HPDE6-E6E7 (cell line): ENCODE measurements at regions not wholly inside any gene's neighbourhood (a gene's known extent, or its start where the extent isn't known, plus 50 kb on each side); places are given as distances from the start of the nearest gene placed in this dataset.
"Not testable (repeated sequence)": the region's sequence is repeated elsewhere in the genome, so short reads cannot be mapped to it uniquely, and the experiment has no call there.

Experiments
- DNase-seq: peaks from one replicate; pipeline ENCODE4 v3.0.0; 2011; ENCODE audit warnings: missing footprints; ENCODE audit errors: extremely low spot score

DNA sequence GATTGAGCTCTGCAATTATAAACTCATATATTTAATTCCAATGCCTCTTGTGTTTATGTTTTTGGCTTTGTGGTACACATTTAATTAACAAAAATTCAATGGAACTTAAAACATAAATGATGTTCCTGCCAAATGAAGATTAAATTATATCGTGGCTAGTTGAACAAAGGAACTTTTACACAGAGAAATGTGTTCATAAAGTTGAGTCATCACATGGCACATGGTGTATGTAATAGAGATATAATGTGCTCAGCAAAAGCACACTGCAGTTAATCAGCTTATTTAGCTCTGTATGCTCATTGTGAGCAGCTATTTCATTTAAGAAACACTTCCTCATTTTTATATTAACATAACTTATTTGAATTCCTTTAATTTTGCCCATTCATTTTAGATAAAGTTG, 1295.6 kb upstream of the CITED2 start:
- no peak for DNase-seq

DNA sequence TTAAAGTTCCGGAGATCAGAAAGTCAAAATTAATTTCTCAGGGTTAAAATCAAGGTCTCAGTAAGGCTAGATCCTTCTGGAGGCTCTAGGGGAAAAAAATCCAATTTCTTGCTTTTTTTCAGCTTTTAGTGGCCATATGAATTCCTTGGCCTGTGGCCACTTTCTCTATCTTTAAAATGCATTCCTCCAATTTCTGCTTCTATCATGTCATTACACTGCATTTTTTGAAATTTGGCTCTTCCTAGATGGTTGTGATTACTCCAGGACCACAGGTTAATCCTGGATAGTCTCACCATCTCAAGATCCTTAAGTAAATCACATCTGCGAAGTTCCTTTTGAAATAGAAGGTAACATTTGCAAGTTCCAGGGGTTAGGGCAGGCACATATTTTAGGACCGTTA, 1294.9 kb upstream of the CITED2 start:
- no peak for DNase-seq

DNA sequence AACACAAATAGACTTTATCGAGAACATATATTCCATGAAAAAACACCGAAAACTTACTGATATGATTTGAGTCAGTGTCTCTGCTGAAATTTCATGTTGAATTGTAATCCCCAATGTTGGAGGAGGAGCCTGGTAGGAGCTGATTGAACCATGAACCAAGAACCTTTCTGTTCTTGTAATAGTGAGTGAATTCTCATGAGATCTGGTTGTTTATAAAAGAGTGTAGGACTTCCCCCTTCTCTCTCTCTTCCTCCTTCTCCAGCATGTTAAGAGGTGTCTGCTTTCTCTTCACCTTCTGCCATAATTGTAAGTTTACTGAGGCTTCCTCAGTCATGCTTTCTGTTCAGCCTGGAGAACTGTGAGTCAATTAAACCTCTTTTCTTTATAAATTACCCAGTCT, 1289.3 kb upstream of the CITED2 start:
- DNase-seq = no peak

DNA sequence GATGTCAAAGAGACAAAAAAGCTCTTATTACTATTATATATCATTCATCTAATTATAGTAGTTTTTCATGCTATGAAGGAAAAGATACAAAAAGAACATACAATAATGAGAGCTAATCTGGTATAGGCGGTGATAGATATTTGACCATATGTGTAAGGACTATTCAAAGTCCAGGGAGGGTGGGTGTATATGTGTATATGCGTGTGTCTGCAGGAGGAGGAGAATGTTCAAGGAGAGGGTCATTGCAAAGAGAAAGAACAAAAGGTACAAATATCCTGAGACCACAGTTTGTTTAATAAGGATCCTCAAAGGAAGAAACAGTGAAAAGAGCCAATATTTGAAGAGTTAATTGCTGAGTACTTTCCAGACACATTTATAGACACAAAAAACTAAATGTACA, 1288.6 kb upstream of the CITED2 start:
- DNase-seq = no peak

DNA sequence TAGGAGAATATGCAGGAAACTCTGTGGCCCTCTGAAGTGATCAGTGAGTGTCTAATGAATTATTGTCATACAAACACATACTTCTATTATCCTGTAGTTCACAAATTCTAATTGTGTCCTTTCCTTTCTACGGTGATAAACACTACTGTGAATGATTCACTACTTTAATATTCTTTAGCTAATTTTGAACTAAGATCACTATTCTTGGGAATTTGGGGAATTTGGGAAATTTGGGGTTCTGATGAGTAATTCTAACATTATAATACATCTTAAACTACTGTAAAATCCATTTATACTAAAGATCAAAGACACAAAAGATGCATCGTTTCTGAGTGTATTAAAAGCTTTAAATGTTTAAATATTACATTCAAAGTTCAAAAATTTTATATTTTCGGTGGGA, 1287.2 kb upstream of the CITED2 start:
- no peak for DNase-seq

DNA sequence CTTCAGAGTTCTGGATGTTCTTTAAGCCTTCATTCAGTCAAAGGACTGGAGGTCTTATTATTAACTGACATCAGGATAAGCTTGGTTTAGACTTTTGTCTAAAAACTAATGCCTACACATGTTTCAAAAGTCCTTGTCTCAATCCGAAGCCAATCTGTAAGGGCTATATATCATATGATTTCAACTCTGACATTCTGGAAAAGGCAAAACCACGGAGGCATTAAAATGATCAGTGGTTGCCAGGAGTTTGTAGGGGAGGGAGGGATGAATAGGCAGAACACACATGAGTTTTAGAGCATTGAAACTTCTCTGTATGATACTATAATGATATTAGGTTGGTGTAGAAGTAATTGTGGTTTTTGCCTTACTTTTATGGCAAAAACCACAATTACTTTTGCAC, 1285.8 kb upstream of the CITED2 start:
- no peak for DNase-seq

DNA sequence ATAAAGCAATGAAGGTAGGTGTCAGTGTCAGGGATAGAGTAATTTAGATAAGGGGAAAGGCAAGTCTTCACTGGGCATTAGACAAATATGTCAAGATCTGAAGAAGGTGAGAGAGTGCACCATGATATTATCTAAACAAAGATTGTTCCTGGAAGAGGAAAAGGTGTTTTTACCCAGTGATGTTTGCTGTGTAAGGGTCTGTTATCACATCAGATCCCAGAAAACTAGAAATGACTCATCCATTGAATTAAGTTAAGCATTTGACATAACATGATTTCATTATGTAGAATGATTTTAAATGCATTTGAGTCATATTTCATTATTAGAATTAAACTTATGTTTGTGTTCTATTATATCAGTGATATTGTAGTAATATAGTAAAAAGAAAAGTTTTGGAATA, 1279.5 kb upstream of the CITED2 start:
- DNase-seq = no peak

DNA sequence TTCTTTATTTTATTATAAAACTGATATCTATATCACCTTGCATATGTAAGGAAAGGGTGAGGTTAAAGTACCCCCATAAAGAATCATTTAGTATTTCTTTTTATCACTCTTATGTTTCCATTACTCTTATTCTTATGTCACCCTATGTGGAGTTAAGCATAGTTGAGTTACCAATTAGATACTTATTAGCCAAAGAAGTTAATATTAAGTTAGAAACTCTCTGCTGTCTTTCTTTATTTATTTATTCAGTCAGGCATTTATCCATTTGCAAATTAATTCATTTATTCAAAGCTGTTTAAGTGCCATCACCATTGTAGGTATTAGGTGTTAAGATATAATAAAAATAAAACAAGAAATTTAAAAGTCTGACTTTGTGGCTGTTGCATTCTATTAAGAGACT, 1279.1 kb upstream of the CITED2 start:
- DNase-seq = no peak

DNA sequence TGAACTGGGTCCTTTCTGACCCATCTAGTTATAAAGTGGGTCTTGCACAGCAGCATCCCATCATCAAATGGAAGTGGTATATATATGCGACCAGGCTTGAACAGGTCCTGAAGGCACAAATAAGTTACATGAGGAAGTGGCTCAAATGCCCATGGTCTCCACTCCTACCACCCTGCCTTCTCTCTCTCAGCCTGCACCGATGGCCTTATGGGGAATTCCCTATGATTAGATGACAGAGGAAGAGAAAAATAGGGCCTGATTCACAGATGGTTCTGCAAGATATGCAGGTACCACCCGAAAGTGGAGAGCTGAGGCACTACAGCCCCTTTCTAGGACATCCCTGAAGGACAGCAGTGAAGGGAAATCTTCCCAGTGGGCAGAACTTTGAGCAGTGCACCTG, 1275.1 kb upstream of the CITED2 start:
- DNase-seq = not testable (repeated sequence)

DNA sequence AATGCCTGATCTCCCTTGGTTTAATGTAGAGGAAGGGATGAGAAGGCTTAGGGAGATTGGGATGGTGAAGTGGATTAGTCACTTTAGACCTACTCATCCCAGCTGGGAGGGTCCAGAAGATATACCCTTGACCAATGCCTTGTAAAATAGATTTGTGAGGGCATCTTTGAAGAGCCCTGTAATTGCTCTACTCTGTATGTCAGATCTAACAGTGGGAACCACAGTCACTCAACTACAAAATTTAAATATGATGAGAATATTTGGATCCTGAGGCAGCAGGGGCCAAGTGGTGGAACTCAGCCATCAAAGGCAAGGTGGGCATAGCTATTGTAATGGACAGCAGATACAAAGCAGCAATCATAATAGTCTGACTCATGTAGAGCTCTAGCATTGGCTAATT, 1272.9 kb upstream of the CITED2 start:
- DNase-seq = not testable (repeated sequence)

DNA sequence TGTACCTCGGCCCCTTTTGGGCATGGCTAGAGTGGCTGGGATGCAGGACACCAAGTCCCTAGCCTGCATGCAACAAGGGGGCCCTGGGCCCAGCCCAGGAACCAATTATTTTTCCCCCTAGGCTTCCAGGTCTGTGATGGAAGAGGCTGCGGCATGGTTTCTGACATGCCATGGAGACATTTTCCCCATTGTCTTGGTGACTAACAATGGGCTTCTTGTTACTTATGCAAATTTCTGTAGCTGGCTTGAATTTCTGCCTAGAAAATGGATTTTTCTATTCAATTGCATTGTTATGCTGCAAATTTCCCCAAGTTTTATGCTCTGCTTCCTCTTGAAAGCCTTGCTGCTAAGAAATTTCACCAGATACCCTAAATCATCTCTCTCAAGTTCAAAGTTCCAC, 1269.6 kb upstream of the CITED2 start:
- DNase-seq = no peak

DNA sequence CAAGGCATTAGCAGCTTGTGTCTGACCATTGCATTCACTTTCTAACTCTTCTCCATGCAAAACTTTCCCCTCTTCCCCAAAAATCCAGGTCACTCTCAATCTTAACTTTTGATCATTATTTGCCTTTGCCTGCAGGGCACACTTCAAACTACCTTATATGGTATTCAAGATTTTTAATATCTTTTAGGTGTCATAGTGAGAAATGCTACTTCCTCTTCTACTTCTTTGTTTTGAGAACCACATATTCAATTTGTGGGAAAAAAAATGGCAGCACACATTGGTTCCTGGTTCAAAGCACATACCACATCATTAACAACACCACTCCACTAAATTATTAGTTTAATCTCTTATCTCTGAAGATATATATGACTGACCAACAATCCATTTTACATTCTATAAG, 1267.0 kb upstream of the CITED2 start:
- no peak for DNase-seq

DNA sequence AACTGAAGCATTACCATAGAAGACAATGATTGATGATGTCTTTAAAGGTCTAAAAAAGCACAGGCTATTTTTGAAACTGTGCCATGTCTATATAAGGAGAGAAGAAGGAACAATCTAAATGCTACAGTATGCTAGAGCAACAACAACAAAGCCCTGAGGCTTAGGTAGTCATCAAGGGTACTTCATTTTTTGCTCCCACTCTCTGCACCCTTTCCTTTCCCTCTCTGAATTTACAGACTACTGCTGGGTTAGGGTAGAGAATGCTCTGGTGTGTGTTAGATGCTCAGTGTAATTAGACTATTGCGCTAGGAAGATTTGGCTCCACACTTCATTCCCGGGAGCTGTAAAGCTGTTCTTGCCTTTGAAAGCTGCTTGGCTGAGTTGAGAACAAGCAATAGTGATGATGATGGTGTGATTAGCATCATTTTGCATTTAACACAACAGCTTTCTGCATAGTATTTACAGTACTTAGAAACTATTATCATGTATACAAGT, 1262.5 kb upstream of the CITED2 start:
- no peak for DNase-seq

DNA sequence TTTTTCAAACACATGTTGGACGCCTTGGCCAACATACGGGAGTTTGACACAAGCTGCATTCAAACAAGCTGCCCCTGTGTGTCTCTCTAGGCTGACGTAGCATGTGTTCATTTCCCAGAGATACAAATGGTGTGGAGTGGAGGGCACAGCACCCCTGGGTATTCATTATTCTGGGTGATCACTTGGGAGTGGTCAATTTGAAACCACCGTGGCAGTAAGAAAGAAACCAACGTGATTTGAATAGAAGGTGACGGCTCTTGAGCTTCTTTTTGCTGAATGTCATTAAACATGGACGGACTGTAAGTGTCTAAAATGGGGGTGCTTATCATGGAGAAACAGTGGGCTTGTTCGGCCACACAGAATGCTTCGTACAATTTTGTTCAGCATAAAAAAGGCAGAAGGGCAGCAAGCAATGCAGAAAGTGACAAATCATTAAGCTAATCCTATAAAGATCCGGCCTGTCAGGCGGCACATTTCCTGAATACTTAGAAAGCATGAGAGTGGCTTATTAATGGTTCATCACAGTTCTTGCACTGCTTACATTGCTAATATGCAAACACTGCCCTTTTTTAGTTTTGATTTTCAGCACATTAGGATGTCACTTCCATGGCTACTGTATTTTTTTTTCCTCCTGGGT, 1261.9 kb upstream of the CITED2 start:
- DNase-seq = no peak

DNA sequence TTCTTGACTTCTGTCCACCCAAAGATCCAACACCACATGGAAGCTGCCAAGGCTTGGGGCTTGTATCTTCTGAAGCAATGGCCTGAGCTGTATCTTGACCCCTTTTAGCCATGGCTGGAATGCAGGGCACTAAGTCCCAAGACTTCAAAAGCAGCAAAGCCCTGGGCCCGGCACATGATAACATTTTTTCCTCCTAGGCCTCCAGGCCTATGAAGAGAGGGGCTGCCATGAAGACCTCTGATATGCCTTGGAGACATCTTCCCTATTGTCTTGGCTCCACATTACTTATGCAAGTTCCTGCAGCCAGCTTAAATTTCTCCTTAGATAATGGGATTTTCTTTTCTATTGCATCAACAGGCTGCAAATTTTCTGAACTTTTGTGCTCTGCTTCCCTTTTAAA, 1252.6 kb upstream of the CITED2 start:
- DNase-seq = no peak

DNA sequence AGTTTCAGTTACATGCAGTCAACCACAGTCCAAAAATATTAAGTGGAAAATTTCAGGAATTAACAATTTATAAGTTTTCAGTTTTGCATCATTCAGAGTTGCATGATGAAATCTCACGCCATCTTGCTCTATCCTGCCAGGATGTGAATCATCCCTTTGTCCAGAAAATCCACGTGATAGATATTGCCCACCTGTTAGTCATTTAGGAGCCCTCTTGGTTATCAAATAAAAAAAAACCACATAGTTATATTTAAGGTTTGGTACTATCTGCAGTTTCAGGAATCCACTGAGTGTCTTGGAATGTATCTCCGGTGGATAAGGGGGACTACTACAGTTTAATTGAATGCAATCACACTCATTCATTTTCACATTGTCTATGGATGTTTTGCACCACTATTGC, 1249.0 kb upstream of the CITED2 start:
- DNase-seq = peak; percentile 2

DNA sequence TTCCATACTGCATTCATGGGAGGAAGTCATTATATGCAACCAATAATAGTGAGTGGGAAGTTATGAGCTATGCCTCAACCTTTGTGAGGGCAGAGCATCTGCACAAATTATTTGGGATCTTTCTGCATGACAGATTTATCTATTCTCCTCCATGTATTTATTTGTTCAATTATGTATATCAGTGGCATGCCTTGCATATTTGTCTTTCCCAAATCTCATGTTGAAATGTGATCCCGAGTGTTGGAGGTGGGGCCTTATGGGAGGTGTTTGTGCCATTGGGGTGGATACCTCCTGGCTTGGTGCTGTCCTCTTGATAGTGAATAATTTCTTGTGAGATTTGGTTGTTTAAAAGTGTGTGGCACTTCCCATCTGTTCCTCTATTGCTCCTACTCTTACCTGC, 1246.0 kb upstream of the CITED2 start:
- DNase-seq = no peak

DNA sequence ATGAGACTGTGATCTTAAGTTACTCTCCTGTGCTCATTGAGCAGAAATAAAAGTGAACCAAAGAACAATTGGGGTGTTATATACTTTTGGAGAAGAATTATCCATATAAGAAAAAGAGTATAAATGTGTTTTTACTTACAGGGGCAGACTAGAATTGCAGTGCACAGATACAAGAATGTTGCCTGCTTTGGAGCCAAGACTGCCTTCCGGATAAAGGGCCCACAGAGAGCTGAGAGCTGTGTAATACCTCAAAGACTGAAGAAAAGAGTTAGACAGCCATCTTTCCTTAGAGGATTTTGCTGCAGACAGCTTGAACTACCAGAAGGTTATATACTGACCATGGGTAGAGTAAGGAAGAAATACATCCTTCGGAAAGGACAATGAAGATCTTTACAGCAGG, 1235.5 kb upstream of the CITED2 start:
- no peak for DNase-seq

DNA sequence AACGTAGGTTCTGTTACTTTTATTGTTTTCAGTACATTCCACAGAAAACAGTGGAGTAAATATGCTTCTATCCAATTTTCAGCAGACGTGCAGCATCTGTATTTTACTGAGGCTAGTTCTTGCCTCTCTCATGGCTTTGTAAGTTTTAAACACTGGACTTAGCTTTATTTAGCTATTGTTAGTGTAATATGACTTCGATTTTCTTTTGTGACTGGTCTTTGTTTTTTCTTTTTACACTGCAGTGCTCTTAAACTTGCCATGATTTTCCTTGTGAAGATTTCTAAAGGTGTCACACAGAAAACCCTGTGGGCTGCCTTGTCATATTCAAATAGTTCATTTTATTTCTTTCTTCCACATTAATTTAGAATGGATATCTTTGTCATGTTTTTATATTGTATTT, 1234.9 kb upstream of the CITED2 start:
- DNase-seq = no peak

DNA sequence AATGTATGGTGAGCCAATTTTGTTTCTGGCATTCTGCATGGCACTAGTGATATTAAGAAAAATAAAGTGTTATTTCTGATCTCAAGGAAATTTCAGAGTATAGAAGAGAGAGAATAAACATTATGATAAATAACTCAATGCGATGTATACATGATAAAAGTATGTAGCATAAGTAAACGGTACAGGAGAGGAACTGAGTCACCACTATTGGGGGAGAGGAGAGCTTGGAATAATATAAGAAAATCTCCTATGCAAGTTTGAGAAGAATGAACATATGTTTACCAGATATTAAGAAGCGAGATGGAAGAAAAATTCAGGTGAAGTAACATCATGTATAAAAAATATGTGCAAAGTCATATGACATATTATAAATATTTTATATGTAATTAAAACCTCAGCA, 1230.3 kb upstream of the CITED2 start:
- DNase-seq = no peak

DNA sequence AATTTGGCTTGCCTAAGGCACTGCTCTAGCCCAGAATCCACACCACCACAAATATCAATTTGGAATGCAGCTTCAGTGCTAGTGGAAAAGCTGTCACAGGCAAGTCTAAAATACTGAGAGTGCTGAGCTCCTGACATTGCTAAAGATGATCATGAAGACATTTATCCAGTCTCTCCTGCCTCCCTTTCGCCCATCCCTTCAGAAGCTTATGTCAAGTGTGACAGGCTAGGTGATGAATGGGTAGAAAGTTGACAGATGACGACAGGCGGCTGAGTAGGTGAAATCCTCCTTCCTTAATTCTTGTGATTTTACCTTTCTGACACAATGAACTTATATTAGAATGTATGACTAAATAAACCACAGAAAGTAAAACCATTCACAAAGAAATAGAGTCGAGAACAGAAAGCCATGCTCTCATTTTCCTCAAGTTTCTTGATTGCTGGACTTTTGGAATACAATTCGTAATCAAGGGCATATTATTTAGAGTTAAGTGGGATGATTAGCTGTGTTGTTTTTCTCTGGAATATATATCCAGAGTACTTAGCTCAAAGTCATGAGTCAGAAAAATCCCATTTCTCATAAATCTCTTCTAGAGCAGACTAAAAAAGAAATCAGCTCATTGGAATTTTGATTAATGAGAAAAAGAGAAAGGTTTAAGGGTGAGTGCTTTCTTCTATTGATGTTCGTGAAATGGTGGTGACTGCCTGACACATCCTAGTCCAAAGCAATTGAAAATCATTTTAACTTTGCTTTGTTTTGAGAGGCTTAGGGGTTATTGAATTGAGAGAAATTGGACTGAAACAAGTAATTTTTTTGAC, 1228.2 kb upstream of the CITED2 start:
- no peak for DNase-seq

DNA sequence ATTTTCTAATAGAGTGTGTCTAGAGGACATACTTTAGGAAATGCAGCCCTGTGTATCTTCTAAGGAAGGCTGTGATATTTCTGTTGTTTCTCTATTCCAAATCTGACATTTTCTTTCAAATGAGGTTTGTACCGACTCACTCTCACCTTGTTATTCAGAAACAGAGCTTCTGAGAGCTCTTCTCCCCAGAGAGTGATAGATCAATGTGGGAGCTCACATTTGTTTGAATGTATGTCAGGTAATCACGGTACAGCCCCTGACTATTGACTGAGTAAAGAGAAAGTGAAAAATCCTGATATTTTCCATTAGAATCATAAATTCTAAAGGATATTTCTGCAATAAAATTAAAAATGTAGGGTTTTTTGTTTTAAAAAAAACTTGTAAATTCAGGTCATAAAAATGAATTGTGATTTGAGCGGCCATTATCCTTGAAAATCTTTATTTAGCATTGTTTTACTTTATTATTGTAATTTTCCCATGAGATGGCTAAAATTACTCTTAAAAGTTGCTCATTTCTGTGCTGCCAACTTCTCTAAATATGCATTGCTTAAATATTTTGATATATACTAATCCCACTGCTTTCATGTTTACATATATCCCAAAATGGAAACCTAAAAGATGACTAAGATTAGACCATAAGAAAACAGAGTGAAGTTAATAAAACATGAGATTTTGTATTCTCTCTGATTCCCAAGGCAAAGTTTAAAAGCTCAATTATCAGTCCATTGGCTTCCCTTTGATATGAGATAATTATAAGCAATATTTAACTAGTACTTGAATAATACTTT, 1226.8 kb upstream of the CITED2 start:
- no peak for DNase-seq

DNA sequence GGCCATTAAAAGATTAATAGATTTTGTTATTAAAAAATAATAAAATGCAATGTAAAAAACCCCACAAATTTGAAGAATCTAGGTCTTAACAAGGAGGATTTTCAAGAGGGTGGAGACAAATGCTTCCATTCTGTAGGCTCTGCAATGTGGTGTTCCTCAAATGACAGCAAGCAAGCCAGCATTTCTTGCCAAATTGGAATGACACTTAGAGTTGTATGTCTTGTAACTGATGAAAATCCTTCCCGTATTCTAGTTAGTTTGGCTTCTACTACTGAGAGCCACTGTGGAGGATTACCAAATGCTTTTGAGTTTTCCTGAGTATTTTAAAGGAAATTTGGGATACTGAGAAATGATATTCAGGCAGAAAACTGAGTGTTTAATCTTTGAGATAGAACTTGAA, 1225.5 kb upstream of the CITED2 start:
- DNase-seq = no peak
